ENCODE measurements at regions not wholly inside any gene's neighbourhood (a gene's known extent, or its start where the extent isn't known, plus 50 kb on each side); places are given as distances from the start of the nearest gene placed in this dataset.

- TF ChIP-seq EHMT2 (IDR thresholded peaks at IDR 0.05; ENCODE audit: low read depth) (no peak), RAD21 (conservative IDR thresholded peaks at IDR 0.05 in 1 of 2, IDR thresholded peaks at IDR 0.05 in 1 of 2) (no peak), ESRRA (IDR thresholded peaks at IDR 0.05; ENCODE audit: borderline replicate concordance, low read length) (no peak), CTCF (IDR thresholded peaks at IDR 0.05) (no peak), POLR2A (IDR thresholded peaks at IDR 0.05; ENCODE audit: low read length) (no peak), USF2 (IDR thresholded peaks at IDR 0.05) (no peak), ZNF302 (CRISPR knock-in tag; IDR thresholded peaks at IDR 0.05) (no peak), FOSB (CRISPR knock-in tag; IDR thresholded peaks at IDR 0.05) (no peak), CBX8 (IDR thresholded peaks at IDR 0.05) (no peak), MAFK (IDR thresholded peaks at IDR 0.05; ENCODE audit: partially characterized antibody) (no peak)
These were observed 62.7 kb upstream of the BARX2 start for GRCh38 chr11:129312730-129313503.
